Endothelial cell of umbilical vein (primary cell): ENCODE measurements at regions not wholly inside any gene's neighbourhood (a gene's known extent, or its start where the extent isn't known, plus 50 kb on each side); places are given as distances from the start of the nearest gene placed in this dataset.

Experiments used
- BruUV-seq: library from RNA; stranded (reverse); fragments of 400-500 nt; replicated peaks from 2 replicates; lab custom pipeline; 2021; lab: Mats Ljungman, UMichigan
- CTCF ChIA-PET: fragments of 300-600, 350-600 bp; sonication (Branson Sonifier 250); formaldehyde crosslinking; loops from one replicate; lab custom pipeline; 2021; ENCODE audit warnings: antibody characterized with exemption, inconsistent platforms; lab: Charles Lee
- POLR2A ChIA-PET: fragments of 300-600, 350-600 bp; sonication (Branson Sonifier 250); formaldehyde crosslinking; loops from one replicate; lab custom pipeline; 2021; ENCODE audit warnings: antibody characterized with exemption, inconsistent platforms; lab: Charles Lee
- DNase-seq: peaks from one replicate; pipeline ENCODE4 v3.0.0-alpha.2; 2011; ENCODE audit warnings: low read depth, low spot score
- FAIRE-seq: peaks from 2 replicates; lab custom pipeline; 2011; peaks lifted over from hg19 to GRCh38; lab: Jason Lieb, UNC
- H2AFZ ChIP-seq: 2 replicates; pipeline ENCODE4 v1.6.0; 2012; ENCODE audit warnings: low read depth, low read length, control low read depth, inconsistent platforms
- H3K27ac ChIP-seq: 2 replicates; pipeline ENCODE4 v1.5.1; 2011; ENCODE audit warnings: low read depth, mild to moderate bottlenecking, control low read depth, low read length, moderate library complexity; ENCODE audit not compliant: insufficient read depth
- H3K27me3 ChIP-seq, 2 experiments: 2 replicates each; pipeline versions ENCODE4 v1.6.0 to v1.6.1; 2011; ENCODE audit warnings: low read length in 2 of 2, mixed read lengths in 1 of 2; ENCODE audit not compliant: control insufficient read depth in 2 of 2, insufficient read depth in 2 of 2
- H3K36me3 ChIP-seq, 2 experiments: 2 replicates in 1 of 2; 3 replicates in 1 of 2; pipeline ENCODE4 v1.5.1; 2011; ENCODE audit warnings: low read length in 2 of 2, mild to moderate bottlenecking in 1 of 2, moderate library complexity in 1 of 2; ENCODE audit not compliant: control insufficient read depth in 2 of 2, insufficient read depth in 2 of 2; ENCODE audit errors: extremely low read depth in 1 of 2
- H3K4me1 ChIP-seq: 3 replicates; pipeline ENCODE4 v1.5.1; 2011; ENCODE audit warnings: mild to moderate bottlenecking, low read length; ENCODE audit not compliant: control insufficient read depth, insufficient read depth; ENCODE audit errors: extremely low read depth
- H3K4me2 ChIP-seq: 2 replicates; pipeline ENCODE4 v1.6.1; 2011; ENCODE audit warnings: low read length, control low read depth, mixed read lengths; ENCODE audit not compliant: insufficient read depth
- H3K4me3 ChIP-seq, 3 experiments: fragments of 200-600 bp in 1 of 3; sonication (generic), shearing (Covaris generic) in 1 of 3; replicated peaks in 1 of 3; 2 replicates each; pipeline ENCODE4 v1.5.1; 2011 to 2016; ENCODE audit warnings: control low read depth in 3 of 3, low read length in 3 of 3, mild to moderate bottlenecking in 2 of 3, inconsistent platforms in 1 of 3, low read depth in 1 of 3, moderate library complexity in 1 of 3; ENCODE audit not compliant: insufficient read depth in 1 of 3
- H3K79me2 ChIP-seq: 2 replicates; pipeline ENCODE4 v1.6.0; 2012; ENCODE audit warnings: low read length, inconsistent platforms; ENCODE audit not compliant: control insufficient read depth, insufficient read depth
- H3K9ac ChIP-seq: replicated peaks from 2 replicates; pipeline ENCODE3; 2011; ENCODE audit warnings: low read length, control low read depth; ENCODE audit not compliant: insufficient read depth; ENCODE audit errors: extremely low read depth
- H3K9me1 ChIP-seq: replicated peaks from 3 replicates; pipeline ENCODE4 v1.6.0; 2011; ENCODE audit warnings: mild to moderate bottlenecking, low read length; ENCODE audit not compliant: control insufficient read depth, insufficient read depth; ENCODE audit errors: extremely low read depth
- H3K9me3 ChIP-seq: replicated peaks from 2 replicates; pipeline ENCODE4 v1.5.1; 2012; ENCODE audit warnings: low read length, inconsistent platforms; ENCODE audit not compliant: control insufficient read depth, insufficient read depth
- H4K20me1 ChIP-seq: replicated peaks from 2 replicates; pipeline ENCODE3; 2011; ENCODE audit warnings: mild to moderate bottlenecking, low read length; ENCODE audit not compliant: control insufficient read depth, insufficient read depth; ENCODE audit errors: extremely low read depth
- CTCF ChIP-seq, 2 donors: IDR thresholded peaks; 1 replicate in 1 of 2; 2 replicates in 1 of 2; pipeline ENCODE4 v1.5.1; 2011; ENCODE audit warnings: low read length in 2 of 2, mild to moderate bottlenecking in 2 of 2, moderate library complexity in 2 of 2, control low read depth in 1 of 2, inconsistent platforms in 1 of 2, low read depth in 1 of 2; ENCODE audit not compliant: insufficient read depth in 1 of 2; ENCODE audit errors: extremely low read depth in 1 of 2
- EZH2 ChIP-seq: IDR thresholded peaks from 2 replicates; pipeline ENCODE4 v1.6.1; 2012; ENCODE audit warnings: borderline replicate concordance, low read depth, mild to moderate bottlenecking, moderate library complexity, low read length, inconsistent platforms; ENCODE audit not compliant: severe bottlenecking
- FOS ChIP-seq: IDR thresholded peaks from 2 replicates; pipeline ENCODE4 v1.6.1; 2011; ENCODE audit warnings: mild to moderate bottlenecking, low read length, moderate library complexity, borderline replicate concordance; ENCODE audit not compliant: insufficient read depth
- GATA2 ChIP-seq: IDR thresholded peaks from 2 replicates; pipeline ENCODE4 v1.7.0; 2011; ENCODE audit warnings: low read depth, mild to moderate bottlenecking, moderate library complexity, mixed read lengths, low read length; ENCODE audit not compliant: insufficient read length, insufficient read depth
- JUN ChIP-seq: IDR thresholded peaks from 2 replicates; pipeline ENCODE4 v1.6.1; 2011; ENCODE audit warnings: borderline replicate concordance, low read depth; ENCODE audit not compliant: insufficient read length, insufficient read depth
- MAX ChIP-seq: IDR thresholded peaks from 2 replicates; pipeline ENCODE4 v1.6.1; 2011; ENCODE audit not compliant: insufficient read depth, insufficient read length
- MYC ChIP-seq: IDR thresholded peaks from one replicate; pipeline ENCODE4 v1.6.1; 2011; ENCODE audit warnings: mild to moderate bottlenecking, low read depth, low read length
- POLR2A ChIP-seq: IDR thresholded peaks from 2 replicates; pipeline ENCODE4 v1.6.1; 2012; ENCODE audit warnings: low read depth, mild to moderate bottlenecking, control low read depth, low read length
- POLR2AphosphoS5 ChIP-seq: IDR thresholded peaks from 2 replicates; pipeline ENCODE4 v1.6.1; 2012; ENCODE audit warnings: low read depth, mild to moderate bottlenecking, control low read depth, low read length, moderate library complexity; ENCODE audit not compliant: insufficient read depth
- dilution Hi-C: fragments of 300-500 bp; cut with MboI; formaldehyde crosslinking; loops from one replicate; pipeline ENCODE4 v1.15.0; 2019; ENCODE audit warnings: low sequenced_read_pairs; ENCODE audit not compliant: extremely low pct_ligation_motif_present
- intact Hi-C: fragments of 100-400 bp; cut with micrococcal nuclease; formaldehyde crosslinking; loops from one replicate; pipeline ENCODE4 v1.10.0; 2022

GRCh38 chr6:11952316-11952715, 59.8 kb upstream of the HIVEP1 start:
- DNase-seq (no peak), FAIRE-seq (no peak)
- Histone ChIP-seq H3K4me3 (no peak overlapping the region), H3K9ac (no peak overlapping the region), H4K20me1 (no peaks in the 10 kb centered on the region), H3K36me3 (no peaks in the 10 kb centered on the region), H3K9me1 (no peaks in the 10 kb centered on the region), H3K27me3 (no peaks in the 10 kb centered on the region), H3K4me1 (no peaks in the 10 kb centered on the region), H3K27ac (no peak overlapping the region), H3K9me3 (no peaks in the 10 kb centered on the region), H3K4me2 (no peak overlapping the region), H3K79me2 (no peaks in the 10 kb centered on the region), H2AFZ (no peak overlapping the region)
- BruUV-seq = no TSS peak
- no peak for TF ChIP-seq POLR2A
- TF ChIP-seq POLR2AphosphoS5 = no peak
- TF ChIP-seq CTCF (IDR thresholded peaks at IDR 0.05; ENCODE audit: extremely low read depth in 1 of 2, insufficient read depth in 1 of 2, low read depth in 1 of 2, low read length in 2 of 2) = no peak
- TF ChIP-seq MYC = no peak
- no peak for TF ChIP-seq MAX
- no peak for TF ChIP-seq GATA2
- TF ChIP-seq FOS = no peak
- no peak for TF ChIP-seq EZH2
- TF ChIP-seq JUN = no peak
- POLR2A ChIA-PET = no interaction called here
- intact Hi-C loops (no loop called here), dilution Hi-C loops (no loop called here)
- CTCF ChIA-PET = no interaction called here
